ENCODE measurements at regions not wholly inside any gene's neighbourhood (a gene's known extent, or its start where the extent isn't known, plus 50 kb on each side); places are given as distances from the start of the nearest gene placed in this dataset.
A peak's percentile ranks its signal among the peaks of the same experiment; 100 is the strongest.
"Not testable (repeated sequence)": the region's sequence is repeated elsewhere in the genome, so short reads cannot be mapped to it uniquely, and the experiment has no call there.

GRCh38 chr4:164095313-164096110, 601.0 kb downstream of the TMA16 start:
- TF ChIP-seq, protein P1, sequence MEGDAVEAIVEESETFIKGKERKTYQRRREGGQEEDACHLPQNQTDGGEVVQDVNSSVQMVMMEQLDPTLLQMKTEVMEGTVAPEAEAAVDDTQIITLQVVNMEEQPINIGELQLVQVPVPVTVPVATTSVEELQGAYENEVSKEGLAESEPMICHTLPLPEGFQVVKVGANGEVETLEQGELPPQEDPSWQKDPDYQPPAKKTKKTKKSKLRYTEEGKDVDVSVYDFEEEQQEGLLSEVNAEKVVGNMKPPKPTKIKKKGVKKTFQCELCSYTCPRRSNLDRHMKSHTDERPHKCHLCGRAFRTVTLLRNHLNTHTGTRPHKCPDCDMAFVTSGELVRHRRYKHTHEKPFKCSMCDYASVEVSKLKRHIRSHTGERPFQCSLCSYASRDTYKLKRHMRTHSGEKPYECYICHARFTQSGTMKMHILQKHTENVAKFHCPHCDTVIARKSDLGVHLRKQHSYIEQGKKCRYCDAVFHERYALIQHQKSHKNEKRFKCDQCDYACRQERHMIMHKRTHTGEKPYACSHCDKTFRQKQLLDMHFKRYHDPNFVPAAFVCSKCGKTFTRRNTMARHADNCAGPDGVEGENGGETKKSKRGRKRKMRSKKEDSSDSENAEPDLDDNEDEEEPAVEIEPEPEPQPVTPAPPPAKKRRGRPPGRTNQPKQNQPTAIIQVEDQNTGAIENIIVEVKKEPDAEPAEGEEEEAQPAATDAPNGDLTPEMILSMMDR (conservative IDR thresholded peaks at IDR 0.05): no peak
- Histone ChIP-seq H3K9ac (ENCODE audit: extremely low read depth, low read length, poor library complexity, severe bottlenecking) (no peak overlapping the region), H3K27ac (ENCODE audit: low read depth, low read length) (no peak overlapping the region), H3K27me3 (ENCODE audit: control insufficient read depth, insufficient read depth, low read length, poor library complexity, severe bottlenecking) (no peaks in the 10 kb centered on the region), H3K4me1 (ENCODE audit: control insufficient read depth, insufficient read depth, low read length) (no peaks in the 10 kb centered on the region), H3K9me3 (ENCODE audit: control insufficient read depth, low read length) (peaks cover 8% of the 10 kb centered on the region), H3K36me3 (ENCODE audit: control insufficient read depth, insufficient read depth, low read length) (no peaks in the 10 kb centered on the region), H3K4me3 (ENCODE audit: low read length) (peak overlapping the region; percentile 50)
- WGBS, 2 experiments (ENCODE audit: insufficient coverage in 1 of 2, insufficient read length in 1 of 2): 87 to 100% methylated on average over 4 of the region's 5 CpGs
- Mint-ChIP-seq H3K9me3 (peaks cover 3% of the 10 kb centered on the region), H3K27ac (no peak overlapping the region), H3K4me3 (no peak overlapping the region), H3K27me3 (ENCODE audit: insufficient read depth) (no peaks in the 10 kb centered on the region), H3K36me3 (ENCODE audit: low read depth) (peaks cover 4% of the 10 kb centered on the region), H3K4me1 (peaks cover 12% of the 10 kb centered on the region)
- DNase-seq: no peak

DNA sequence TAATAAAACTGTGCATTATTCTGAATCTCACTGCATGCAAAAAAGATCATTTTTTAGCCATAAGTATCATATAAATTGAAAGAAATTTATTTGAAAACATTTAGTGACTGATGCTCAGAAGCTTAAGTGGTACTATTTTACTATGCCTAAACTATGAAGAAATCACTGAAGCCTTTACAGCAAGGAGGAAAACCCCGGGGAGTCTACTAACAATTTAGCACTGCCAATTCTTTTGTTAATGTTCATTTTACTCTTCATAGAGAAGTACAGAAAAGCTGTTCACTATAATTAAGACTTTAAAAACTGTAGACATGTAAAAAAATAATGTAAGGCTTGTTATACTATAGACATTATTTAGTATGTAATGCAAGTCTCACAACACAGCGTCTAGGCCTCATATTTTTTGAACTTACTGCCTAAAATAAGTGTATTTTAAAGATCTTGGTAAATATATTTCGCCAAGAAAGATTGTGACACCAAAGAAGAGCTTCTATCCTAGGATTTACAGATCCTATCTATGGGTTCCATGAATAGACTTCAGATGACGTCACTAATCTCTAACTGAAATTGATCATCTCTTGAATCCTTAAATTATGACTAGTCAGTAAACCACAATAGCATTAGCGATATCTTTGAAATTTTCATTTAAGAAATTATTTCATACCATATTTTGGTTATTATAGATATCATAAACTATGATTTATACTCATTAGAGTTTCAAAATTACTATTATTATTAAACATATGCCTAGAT, 602.5 kb downstream of the TMA16 start:
- Mint-ChIP-seq H3K4me1 (peaks cover 9% of the 10 kb centered on the region), H3K27ac (no peak overlapping the region), H3K27me3 (ENCODE audit: insufficient read depth) (no peaks in the 10 kb centered on the region), H3K9me3 (peaks cover 9% of the 10 kb centered on the region), H3K36me3 (ENCODE audit: low read depth) (peaks cover 6% of the 10 kb centered on the region), H3K4me3 (no peak overlapping the region)
- H3K27ac ChIP-seq (ENCODE audit: low read depth, low read length): no peak overlapping the region
- H3K36me3 ChIP-seq (ENCODE audit: control insufficient read depth, insufficient read depth, low read length): no peaks in the 10 kb centered on the region
- no peak overlapping the region for H3K4me3 ChIP-seq (ENCODE audit: low read length)
- H3K27me3 ChIP-seq (ENCODE audit: control insufficient read depth, insufficient read depth, low read length, poor library complexity, severe bottlenecking): no peaks in the 10 kb centered on the region
- DNase-seq: no peak
- no peak overlapping the region for H3K9ac ChIP-seq (ENCODE audit: extremely low read depth, low read length, poor library complexity, severe bottlenecking)
- H3K4me1 ChIP-seq (ENCODE audit: control insufficient read depth, insufficient read depth, low read length): no peaks in the 10 kb centered on the region
- peaks cover 8% of the 10 kb centered on the region for H3K9me3 ChIP-seq (ENCODE audit: control insufficient read depth, low read length)
- WGBS, 2 experiments (ENCODE audit: insufficient coverage in 1 of 2, insufficient read length in 1 of 2): 98 to 100% methylated on average over 2 to 5 of the region's 5 CpGs
- TF ChIP-seq, protein P1 (conservative IDR thresholded peaks at IDR 0.05): no peak

GRCh38 chr4:164100741-164101365, 606.4 kb downstream of the TMA16 start:
- H3K36me3 Mint-ChIP-seq (ENCODE audit: low read depth); H3K4me3 ChIP-seq (ENCODE audit: low read length); H3K27me3 ChIP-seq (ENCODE audit: control insufficient read depth, insufficient read depth, low read length, poor library complexity, severe bottlenecking); H3K9me3 Mint-ChIP-seq; H3K36me3 ChIP-seq (ENCODE audit: control insufficient read depth, insufficient read depth, low read length); H3K27ac ChIP-seq (ENCODE audit: low read depth, low read length); H3K27me3 Mint-ChIP-seq (ENCODE audit: insufficient read depth); H3K9ac ChIP-seq (ENCODE audit: extremely low read depth, low read length, poor library complexity, severe bottlenecking); H3K4me1 Mint-ChIP-seq; H3K9me3 ChIP-seq (ENCODE audit: control insufficient read depth, low read length); H3K4me3 Mint-ChIP-seq; H3K4me1 ChIP-seq (ENCODE audit: control insufficient read depth, insufficient read depth, low read length): not testable (repeated sequence)
- 95% methylated on average over 23 of the region's 23 CpGs; no CpG with 5 or more reads in 1 of the 2 experiments for WGBS, 2 experiments (ENCODE audit: insufficient coverage in 1 of 2, insufficient read length in 1 of 2)
- peak; percentile 33 for DNase-seq
- peak overlapping the region; percentile 58 for H3K27ac Mint-ChIP-seq
